Effector memory CD8-positive, alpha-beta T cell (primary cell): ENCODE measurements at regions not wholly inside any gene's neighbourhood (a gene's known extent, or its start where the extent isn't known, plus 50 kb on each side); places are given as distances from the start of the nearest gene placed in this dataset.
"Not testable (repeated sequence)": the region's sequence is repeated elsewhere in the genome, so short reads cannot be mapped to it uniquely, and the experiment has no call there.

Experiments
- ATAC-seq: fragments of 150-1000 bp; cut with Tn5 transposase; replicated peaks from 2 replicates; pipeline ENCODE4 v1.10.0; 2021; ENCODE audit warnings: mild to moderate bottlenecking, moderate library complexity
- DNase-seq, 3 experiments: peaks; one replicate each; pipeline ENCODE4 v3.0.0; 2021
- H3K27ac Mint-ChIP-seq, 2 donors: one replicate each; pipeline ENCODE4 v1.8.0; 2022; ENCODE audit warnings: mild to moderate bottlenecking in 2 of 2, mixed read lengths in 2 of 2, moderate library complexity in 2 of 2
- H3K27me3 Mint-ChIP-seq, 2 donors: one replicate each; pipeline ENCODE4 v1.8.0; 2022; ENCODE audit warnings: mixed read lengths in 2 of 2
- H3K36me3 Mint-ChIP-seq: one replicate; pipeline ENCODE4 v1.8.0; 2022; ENCODE audit warnings: mild to moderate bottlenecking, moderate library complexity, mixed read lengths; ENCODE audit not compliant: insufficient read depth
- H3K4me1 Mint-ChIP-seq, 2 donors: one replicate each; pipeline ENCODE4 v1.8.0; 2022; ENCODE audit warnings: low read depth in 2 of 2, mixed read lengths in 2 of 2
- H3K4me3 Mint-ChIP-seq, 2 donors: one replicate each; pipeline ENCODE4 v1.8.0; 2022; ENCODE audit warnings: mild to moderate bottlenecking in 2 of 2, mixed read lengths in 2 of 2, moderate library complexity in 2 of 2
- H3K9me3 Mint-ChIP-seq, 2 donors: one replicate each; pipeline ENCODE4 v1.8.0; 2022; ENCODE audit warnings: mixed read lengths in 2 of 2

- Mint-ChIP-seq H3K27me3 (no peaks in the 10 kb centered on the region), H3K9me3 (peaks cover 2 to 8% of the 10 kb centered on the region in 2 donors), H3K36me3 (no peaks in the 10 kb centered on the region), H3K4me3 (no peak overlapping the region), H3K4me1 (no peaks in the 10 kb centered on the region), H3K27ac (no peak overlapping the region)
- no peak for DNase-seq
- ATAC-seq = no peak
These were observed 393.1 kb upstream of the CDIN1 start for GRCh38 chr15:36186376-36186775.

GRCh38 chr15:36191459-36191858, 388.0 kb upstream of the CDIN1 start:
- Mint-ChIP-seq H3K4me1 (no peaks in the 10 kb centered on the region), H3K36me3 (no peaks in the 10 kb centered on the region), H3K27ac (no peak overlapping the region), H3K9me3 (peaks cover 2 to 8% of the 10 kb centered on the region in 2 donors), H3K4me3 (no peak overlapping the region), H3K27me3 (no peaks in the 10 kb centered on the region)
- DNase-seq (no peak), ATAC-seq (no peak)

- not testable (repeated sequence) for H3K9me3 Mint-ChIP-seq, DNase-seq, H3K27ac Mint-ChIP-seq, ATAC-seq, H3K4me3 Mint-ChIP-seq, H3K36me3 Mint-ChIP-seq, H3K4me1 Mint-ChIP-seq, H3K27me3 Mint-ChIP-seq
These were observed 383.9 kb upstream of the CDIN1 start for GRCh38 chr15:36195361-36196007.

GRCh38 chr15:36208868-36209582, 370.4 kb upstream of the CDIN1 start:
- Mint-ChIP-seq H3K4me3 (no peak overlapping the region), H3K27ac (no peak overlapping the region), H3K36me3 (no peaks in the 10 kb centered on the region), H3K9me3 (peaks cover 4 to 8% of the 10 kb centered on the region in 2 donors), H3K4me1 (peaks cover 0 to 3% of the 10 kb centered on the region in 2 donors), H3K27me3 (no peaks in the 10 kb centered on the region)
- DNase-seq (no peak), ATAC-seq (no peak)

- no peaks in the 10 kb centered on the region for H3K27me3 Mint-ChIP-seq
- H3K36me3 Mint-ChIP-seq = no peaks in the 10 kb centered on the region
- no peak for DNase-seq
- H3K27ac Mint-ChIP-seq = no peak overlapping the region
- H3K4me3 Mint-ChIP-seq = no peak overlapping the region
- no peak for ATAC-seq
- peaks cover 4 to 8% of the 10 kb centered on the region in 2 donors for H3K9me3 Mint-ChIP-seq
- H3K4me1 Mint-ChIP-seq = peaks cover 0 to 3% of the 10 kb centered on the region in 2 donors
These were observed 369.0 kb upstream of the CDIN1 start for GRCh38 chr15:36210426-36210825.

- Mint-ChIP-seq H3K4me1 (no peaks in the 10 kb centered on the region), H3K4me3 (no peak overlapping the region), H3K9me3 (peaks cover 0 to 2% of the 10 kb centered on the region in 2 donors), H3K36me3 (no peaks in the 10 kb centered on the region), H3K27ac (no peak overlapping the region), H3K27me3 (no peaks in the 10 kb centered on the region)
- ATAC-seq = no peak
- DNase-seq = no peak
These were observed 361.1 kb upstream of the CDIN1 start for GRCh38 chr15:36218322-36218721.

- ATAC-seq (no peak), DNase-seq (no peak)
- Mint-ChIP-seq H3K9me3 (peaks cover 0 to 2% of the 10 kb centered on the region in 2 donors), H3K27me3 (no peaks in the 10 kb centered on the region), H3K36me3 (no peaks in the 10 kb centered on the region), H3K27ac (no peak overlapping the region), H3K4me1 (no peaks in the 10 kb centered on the region), H3K4me3 (no peak overlapping the region)
These were observed 360.4 kb upstream of the CDIN1 start for GRCh38 chr15:36218991-36219390.

- DNase-seq (no peak), ATAC-seq (no peak)
- Mint-ChIP-seq H3K4me3 (no peak overlapping the region), H3K27me3 (no peaks in the 10 kb centered on the region), H3K4me1 (no peaks in the 10 kb centered on the region), H3K36me3 (no peaks in the 10 kb centered on the region), H3K9me3 (no peaks in the 10 kb centered on the region), H3K27ac (no peak overlapping the region)
These were observed 357.4 kb upstream of the CDIN1 start for GRCh38 chr15:36221992-36222391.

- H3K36me3 Mint-ChIP-seq = no peaks in the 10 kb centered on the region
- H3K27me3 Mint-ChIP-seq = no peaks in the 10 kb centered on the region
- H3K4me3 Mint-ChIP-seq = no peak overlapping the region
- ATAC-seq (no peak), DNase-seq (no peak)
- H3K4me1 Mint-ChIP-seq = no peaks in the 10 kb centered on the region
- peaks cover 0 to 3% of the 10 kb centered on the region in 2 donors for H3K9me3 Mint-ChIP-seq
- no peak overlapping the region for H3K27ac Mint-ChIP-seq
These were observed 348.6 kb upstream of the CDIN1 start for GRCh38 chr15:36230776-36231175.

GRCh38 chr15:36232491-36232890, 346.9 kb upstream of the CDIN1 start:
- no peak for ATAC-seq
- H3K4me3 Mint-ChIP-seq = no peak overlapping the region
- no peak overlapping the region for H3K27ac Mint-ChIP-seq
- DNase-seq = no peak
- no peaks in the 10 kb centered on the region for H3K4me1 Mint-ChIP-seq
- H3K9me3 Mint-ChIP-seq = peaks cover 0 to 3% of the 10 kb centered on the region in 2 donors
- no peaks in the 10 kb centered on the region for H3K36me3 Mint-ChIP-seq
- H3K27me3 Mint-ChIP-seq = no peaks in the 10 kb centered on the region

GRCh38 chr15:36234743-36235142, 344.7 kb upstream of the CDIN1 start:
- no peaks in the 10 kb centered on the region for H3K4me1 Mint-ChIP-seq
- H3K36me3 Mint-ChIP-seq = no peaks in the 10 kb centered on the region
- ATAC-seq (no peak), DNase-seq (no peak)
- H3K4me3 Mint-ChIP-seq = no peak overlapping the region
- H3K27ac Mint-ChIP-seq = no peak overlapping the region
- H3K9me3 Mint-ChIP-seq = peaks cover 0 to 3% of the 10 kb centered on the region in 2 donors
- no peaks in the 10 kb centered on the region for H3K27me3 Mint-ChIP-seq

GRCh38 chr15:36235173-36235572, 344.3 kb upstream of the CDIN1 start:
- ATAC-seq = no peak
- H3K27ac Mint-ChIP-seq = no peak overlapping the region
- peaks cover 0 to 3% of the 10 kb centered on the region in 2 donors for H3K9me3 Mint-ChIP-seq
- H3K27me3 Mint-ChIP-seq = no peaks in the 10 kb centered on the region
- H3K36me3 Mint-ChIP-seq = no peaks in the 10 kb centered on the region
- no peak for DNase-seq
- no peak overlapping the region for H3K4me3 Mint-ChIP-seq
- H3K4me1 Mint-ChIP-seq = no peaks in the 10 kb centered on the region

GRCh38 chr15:36239509-36239908, 339.9 kb upstream of the CDIN1 start:
- no peak for ATAC-seq
- Mint-ChIP-seq H3K4me3 (no peak overlapping the region), H3K27ac (no peak overlapping the region), H3K4me1 (no peaks in the 10 kb centered on the region), H3K9me3 (peaks cover 0 to 8% of the 10 kb centered on the region in 2 donors), H3K36me3 (no peaks in the 10 kb centered on the region), H3K27me3 (no peaks in the 10 kb centered on the region)
- DNase-seq = no peak

GRCh38 chr15:36251450-36251849, 328.0 kb upstream of the CDIN1 start:
- H3K27ac Mint-ChIP-seq = no peak overlapping the region
- no peaks in the 10 kb centered on the region for H3K9me3 Mint-ChIP-seq
- H3K4me1 Mint-ChIP-seq = no peaks in the 10 kb centered on the region
- ATAC-seq (no peak), DNase-seq (no peak)
- H3K4me3 Mint-ChIP-seq = no peak overlapping the region
- H3K36me3 Mint-ChIP-seq = no peaks in the 10 kb centered on the region
- no peaks in the 10 kb centered on the region for H3K27me3 Mint-ChIP-seq
